H9 (cell line): ENCODE measurements at regions not wholly inside any gene's neighbourhood (a gene's known extent, or its start where the extent isn't known, plus 50 kb on each side); places are given as distances from the start of the nearest gene placed in this dataset.

Source experiments
- DNase-seq: peaks from one replicate; pipeline ENCODE4 v3.0.0-alpha.2; 2017
- H2AFZ ChIP-seq: one replicate; pipeline ENCODE4 v1.6.1; 2013; ENCODE audit warnings: mild to moderate bottlenecking, low read length, control low read depth, moderate library complexity
- H2AK5ac ChIP-seq: 2 replicates; pipeline ENCODE4 v1.6.1; 2013; ENCODE audit warnings: low read length, control low read depth, mixed read lengths; ENCODE audit not compliant: insufficient read length
- H2BK120ac ChIP-seq: one replicate; pipeline ENCODE4 v1.6.1; 2013; ENCODE audit warnings: low read depth, mild to moderate bottlenecking, low read length, control low read depth, inconsistent platforms; ENCODE audit not compliant: poor library complexity, severe bottlenecking
- H2BK12ac ChIP-seq: 2 replicates; pipeline ENCODE4 v1.6.1; 2013; ENCODE audit warnings: low read length, control low read depth, mixed read lengths, low read depth; ENCODE audit not compliant: insufficient read length
- H2BK15ac ChIP-seq: 2 replicates; pipeline ENCODE4 v1.6.1; 2013; ENCODE audit warnings: low read depth, low read length, control low read depth
- H2BK20ac ChIP-seq: one replicate; pipeline ENCODE4 v1.6.1; 2013; ENCODE audit warnings: low read depth, mild to moderate bottlenecking, low read length, control low read depth, inconsistent platforms; ENCODE audit not compliant: poor library complexity, severe bottlenecking
- H2BK5ac ChIP-seq: 2 replicates; pipeline ENCODE4 v1.6.1; 2013; ENCODE audit warnings: low read length, control low read depth, mixed read lengths; ENCODE audit not compliant: insufficient read length
- H3K14ac ChIP-seq: 2 replicates; pipeline ENCODE4 v1.6.1; 2013; ENCODE audit warnings: low read length, control low read depth; ENCODE audit not compliant: insufficient read depth
- H3K18ac ChIP-seq: 2 replicates; pipeline ENCODE4 v1.6.1; 2013; ENCODE audit warnings: low read depth, mild to moderate bottlenecking, mixed read lengths, low read length, control low read depth; ENCODE audit not compliant: insufficient read length
- H3K23ac ChIP-seq: 2 replicates; pipeline ENCODE4 v1.6.1; 2013; ENCODE audit warnings: low read length, control low read depth, mixed read lengths, low read depth; ENCODE audit not compliant: insufficient read length
- H3K23me2 ChIP-seq: 2 replicates; pipeline ENCODE4 v1.6.1; 2013; ENCODE audit warnings: low read depth, mild to moderate bottlenecking, mixed read lengths, low read length, control low read depth; ENCODE audit not compliant: insufficient read length, poor library complexity, severe bottlenecking
- H3K27ac ChIP-seq: 2 replicates; pipeline ENCODE4 v1.5.1; 2013; ENCODE audit warnings: low read length, control low read depth, mixed read lengths, low read depth; ENCODE audit not compliant: insufficient read length
- H3K27me3 ChIP-seq: 2 replicates; pipeline ENCODE4 v1.6.1; 2013; ENCODE audit warnings: low read length, control low read depth, inconsistent platforms; ENCODE audit not compliant: insufficient read depth
- H3K4ac ChIP-seq: 2 replicates; pipeline ENCODE4 v1.6.1; 2013; ENCODE audit warnings: low read depth, mild to moderate bottlenecking, control low read depth, inconsistent platforms, low read length, moderate library complexity
- H3K4me1 ChIP-seq: 2 replicates; pipeline ENCODE4 v1.6.1; 2013; ENCODE audit warnings: low read length, control low read depth, inconsistent platforms; ENCODE audit not compliant: insufficient read depth
- H3K4me2 ChIP-seq: 2 replicates; pipeline ENCODE4 v1.6.1; 2013; ENCODE audit warnings: low read length, control low read depth, mixed read lengths; ENCODE audit not compliant: insufficient read length, insufficient read depth
- H3K56ac ChIP-seq: 2 replicates; pipeline ENCODE4 v1.6.1; 2013; ENCODE audit warnings: low read depth, mild to moderate bottlenecking, mixed read lengths, low read length, control low read depth; ENCODE audit not compliant: insufficient read length
- H3K79me1 ChIP-seq: 2 replicates; pipeline ENCODE4 v1.6.1; 2013; ENCODE audit warnings: low read depth, mild to moderate bottlenecking, moderate library complexity, low read length, control low read depth, inconsistent platforms; ENCODE audit not compliant: insufficient read depth, poor library complexity, severe bottlenecking
- H3K79me2 ChIP-seq: 2 replicates; pipeline ENCODE4 v1.6.1; 2013; ENCODE audit warnings: low read length, control low read depth, inconsistent platforms; ENCODE audit not compliant: insufficient read depth
- H3K9ac ChIP-seq: 2 replicates; pipeline ENCODE4 v1.6.1; 2013; ENCODE audit warnings: low read length, control low read depth, mixed read lengths; ENCODE audit not compliant: insufficient read length; ENCODE audit errors: extremely low read depth
- H3K9me3 ChIP-seq: one replicate; pipeline ENCODE4 v1.6.1; 2013; ENCODE audit warnings: low read depth, low read length, inconsistent platforms; ENCODE audit not compliant: control insufficient read depth
- H3T11ph ChIP-seq: one replicate; pipeline ENCODE4 v1.6.1; 2013; ENCODE audit warnings: mild to moderate bottlenecking, low read length, control low read depth, inconsistent platforms
- H4K20me1 ChIP-seq: one replicate; pipeline ENCODE4 v1.6.1; 2013; ENCODE audit not compliant: control insufficient read depth, insufficient read length, insufficient read depth
- H4K5ac ChIP-seq: 2 replicates; pipeline ENCODE4 v1.6.1; 2013; ENCODE audit warnings: low read depth, mild to moderate bottlenecking, mixed read lengths, low read length, control low read depth; ENCODE audit not compliant: insufficient read length
- H4K8ac ChIP-seq: replicated peaks from 2 replicates; pipeline ENCODE4 v1.6.1; 2013; ENCODE audit warnings: low read length, control low read depth, mixed read lengths, low read depth; ENCODE audit not compliant: insufficient read length
- H4K91ac ChIP-seq: 2 replicates; pipeline ENCODE4 v1.6.1; 2013; ENCODE audit warnings: low read depth, mild to moderate bottlenecking, moderate library complexity, mixed read lengths, low read length, control low read depth; ENCODE audit not compliant: insufficient read length
- H3K27ac Mint-ChIP-seq, 3 experiments: 2 replicates in 2 of 3; 3 replicates in 1 of 3; pipeline ENCODE4 v1.8.0; 2020 to 2021; ENCODE audit warnings: mixed read lengths in 3 of 3, mild to moderate bottlenecking in 1 of 3, moderate library complexity in 1 of 3
- H3K27me3 Mint-ChIP-seq: 2 replicates; pipeline ENCODE4 v1.8.0; 2021; ENCODE audit warnings: low read depth, mild to moderate bottlenecking, moderate library complexity, mixed read lengths
- H3K36me3 Mint-ChIP-seq, 3 experiments: 2 replicates in 2 of 3; 3 replicates in 1 of 3; pipeline ENCODE4 v1.8.0; 2020 to 2021; ENCODE audit warnings: low read depth in 3 of 3, mixed read lengths in 3 of 3; ENCODE audit not compliant: insufficient read depth in 1 of 3
- H3K4me1 Mint-ChIP-seq, 2 experiments: 2 replicates each; pipeline ENCODE4 v1.8.0; 2020; ENCODE audit warnings: mixed read lengths in 2 of 2
- H3K4me3 Mint-ChIP-seq, 2 experiments: 2 replicates in 1 of 2; 3 replicates in 1 of 2; pipeline ENCODE4 v1.8.0; 2020 to 2021; ENCODE audit warnings: mild to moderate bottlenecking in 2 of 2, mixed read lengths in 2 of 2, moderate library complexity in 1 of 2
- H3K9me3 Mint-ChIP-seq, 2 experiments: 2 replicates in 1 of 2; 3 replicates in 1 of 2; pipeline ENCODE4 v1.8.0; 2020; ENCODE audit warnings: mild to moderate bottlenecking in 2 of 2, mixed read lengths in 2 of 2, moderate library complexity in 1 of 2
- CTCF ChIP-seq: fragments of 200-600 bp; sonication (generic); conservative IDR thresholded peaks from 3 replicates; pipeline ENCODE4 v1.8.0; 2021; ENCODE audit warnings: antibody characterized with exemption, mild to moderate bottlenecking
- WGBS: extraction: QIAGEN DNeasy Blood & Tissue Kit; methylation state at CpG from one replicate; pipeline ENCODE4 v1.1.7; 2013; ENCODE audit warnings: missing lambda C conversion rate, low lambda C conversion rate, mixed read lengths; ENCODE audit not compliant: insufficient read length; ENCODE audit errors: extremely low coverage; 5-methylcytosine and 5-hydroxymethylcytosine counted together

- H3K14ac ChIP-seq, result no peak overlapping the region
- H3K27ac ChIP-seq, result no peak overlapping the region
- Mint-ChIP-seq H3K27me3 (no peaks in the 10 kb centered on the region; the same call in 1 of the 2 replicates), H3K9me3 (peaks cover 65 to 74% of the 10 kb centered on the region in 2 experiments), H3K4me1 (no peaks in the 10 kb centered on the region), H3K27ac (no peak overlapping the region), H3K36me3 (peaks cover 0 to 8% (median 4%) of the 10 kb centered on the region in 3 experiments; a peak in 2 of 7 replicates), H3K4me3 (no peak overlapping the region)
- TF ChIP-seq CTCF, result no peak
- H2BK5ac ChIP-seq, result no peak overlapping the region
- H3K79me2 ChIP-seq, result no peaks in the 10 kb centered on the region; the same call in 1 of the 2 replicates
- WGBS, result no CpG with 5 or more reads among the region's 1 CpG
- no peak overlapping the region for H3K18ac ChIP-seq
- no peak overlapping the region for H3T11ph ChIP-seq
- H2AK5ac ChIP-seq, result no peak overlapping the region
- DNase-seq, result no peak
- no peaks in the 10 kb centered on the region for H3K23me2 ChIP-seq
- H3K79me1 ChIP-seq, result no peaks in the 10 kb centered on the region
- no peak overlapping the region for H3K9ac ChIP-seq
- no peak overlapping the region for H4K91ac ChIP-seq
- no peak overlapping the region for H4K5ac ChIP-seq
- no peaks in the 10 kb centered on the region for H3K27me3 ChIP-seq
- H2BK120ac ChIP-seq, result no peak overlapping the region
- no peak overlapping the region for H4K8ac ChIP-seq
- H3K4ac ChIP-seq, result no peak overlapping the region
- H3K23ac ChIP-seq, result no peak overlapping the region
- no peak overlapping the region for H3K56ac ChIP-seq
- H3K4me1 ChIP-seq, result no peaks in the 10 kb centered on the region
- peaks cover 57% of the 10 kb centered on the region for H3K9me3 ChIP-seq
- no peak overlapping the region for H2BK12ac ChIP-seq
- H2AFZ ChIP-seq, result no peak overlapping the region
- H2BK15ac ChIP-seq, result no peak overlapping the region
- H3K4me2 ChIP-seq, result no peak overlapping the region
- no peak overlapping the region for H2BK20ac ChIP-seq
- no peaks in the 10 kb centered on the region for H4K20me1 ChIP-seq
These were observed 63.8 kb upstream of the GABRQ start for GRCh38 chrX:152573866-152574265.
